Middle frontal gyrus (tissue), 1 donor: ENCODE measurements at regions not wholly inside any gene's neighbourhood (a gene's known extent, or its start where the extent isn't known, plus 50 kb on each side); places are given as distances from the start of the nearest gene placed in this dataset.
"Not testable (repeated sequence)": the region's sequence is repeated elsewhere in the genome, so short reads cannot be mapped to it uniquely, and the experiment has no call there.

Experiments used
- DNase-seq: peaks from one replicate; pipeline ENCODE4 v3.0.0-alpha.2; 2015; ENCODE audit warnings: low spot score; ENCODE audit errors: extremely low spot score

DNA sequence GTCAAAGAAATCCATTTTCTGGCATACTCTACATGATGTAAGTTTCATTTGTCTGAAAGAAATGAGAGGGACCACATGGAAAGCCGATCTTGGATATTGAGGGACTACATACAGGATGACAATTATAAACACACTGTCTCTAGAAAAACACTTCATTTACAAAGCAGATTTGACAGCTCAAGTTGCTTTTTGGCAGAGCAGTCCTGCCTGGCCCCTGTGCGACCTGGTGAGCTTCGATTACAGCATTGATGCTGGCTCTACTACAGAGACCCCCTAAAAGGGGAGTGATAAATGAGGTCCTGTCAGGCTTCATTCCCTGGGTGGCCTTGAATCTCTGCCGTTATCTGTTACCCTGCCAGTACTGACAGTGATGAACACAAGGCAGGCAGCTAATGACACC lies 215.2 kb upstream of the NOCT start:
- DNase-seq, result no peak

GRCh38 chr4:138798404-138798803 lies 217.2 kb upstream of the NOCT start:
- no peak for DNase-seq

GRCh38 chr4:138797646-138798045 lies 217.9 kb upstream of the NOCT start:
- no peak for DNase-seq

DNA sequence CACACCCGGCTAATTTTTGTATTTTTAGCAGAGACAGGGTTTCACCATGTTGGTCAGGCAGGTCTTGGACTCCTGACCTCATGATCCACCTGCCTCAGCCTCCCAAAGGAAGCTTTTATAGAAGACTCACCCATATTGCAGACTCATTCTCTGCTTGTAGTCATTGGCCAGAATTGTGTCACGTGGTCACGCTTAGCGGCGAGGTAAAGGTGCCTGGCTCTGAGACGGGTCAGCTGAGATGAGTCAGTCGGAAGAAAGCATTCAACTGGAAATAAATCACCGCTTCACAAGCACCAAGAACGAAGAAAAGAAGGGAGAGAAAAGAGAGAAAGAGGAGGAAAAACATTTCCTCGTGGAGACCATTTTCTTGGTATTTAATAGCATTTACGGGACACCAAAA lies 218.8 kb upstream of the NOCT start:
- DNase-seq, result no peak

DNA sequence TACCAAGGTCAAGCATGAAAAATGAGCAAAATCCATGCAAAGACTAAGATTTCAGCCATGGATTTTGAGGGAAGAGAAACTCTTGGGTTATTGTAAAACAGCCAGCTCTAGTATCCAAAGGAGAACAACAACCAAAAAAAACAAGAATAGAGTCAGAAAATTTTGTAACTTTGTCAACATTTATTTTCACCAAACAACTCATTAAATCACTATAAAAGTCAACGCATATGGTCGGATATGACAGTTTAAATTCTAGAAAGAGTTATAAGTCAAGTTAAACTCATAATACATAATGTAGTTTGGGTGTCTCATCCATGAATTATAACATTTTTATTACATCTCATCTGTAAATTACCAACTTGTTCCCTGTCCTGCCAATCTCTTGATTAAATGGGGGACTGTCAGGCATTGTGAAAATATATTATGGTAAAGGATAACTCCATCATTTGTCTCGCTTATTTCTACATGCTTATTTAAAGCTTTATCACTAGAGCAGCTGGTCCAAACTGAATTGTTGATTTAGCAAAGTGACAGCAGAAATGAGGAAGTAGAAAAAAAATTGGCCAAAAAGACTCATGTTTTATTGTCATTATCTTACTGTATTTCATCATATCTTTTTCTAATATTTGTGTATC lies 224.8 kb upstream of the NOCT start:
- no peak for DNase-seq

GRCh38 chr4:138789796-138790195 lies 225.8 kb upstream of the NOCT start:
- DNase-seq, result no peak

DNA sequence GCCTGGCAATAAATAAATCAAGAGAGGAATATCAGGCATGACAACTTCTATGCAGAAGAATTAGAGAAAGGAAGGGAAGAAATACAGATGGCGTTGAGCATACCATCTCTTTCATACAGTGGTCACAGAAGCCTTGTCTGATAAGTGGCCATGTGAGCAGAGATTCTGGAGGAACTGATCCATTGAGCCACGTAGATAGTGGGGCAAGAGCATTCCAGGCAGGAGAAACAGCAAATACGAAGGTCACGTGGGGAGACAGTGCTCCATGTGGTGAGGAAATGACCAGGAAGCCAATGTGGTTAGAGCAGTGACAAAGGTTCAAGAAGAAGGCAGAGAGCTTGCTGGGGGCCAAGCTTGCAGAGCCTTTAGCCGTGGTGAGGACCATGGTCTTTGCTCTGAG lies 226.7 kb upstream of the NOCT start:
- DNase-seq, result no peak

GRCh38 chr4:138788267-138788790 lies 227.3 kb upstream of the NOCT start:
- DNase-seq, result no peak

DNA sequence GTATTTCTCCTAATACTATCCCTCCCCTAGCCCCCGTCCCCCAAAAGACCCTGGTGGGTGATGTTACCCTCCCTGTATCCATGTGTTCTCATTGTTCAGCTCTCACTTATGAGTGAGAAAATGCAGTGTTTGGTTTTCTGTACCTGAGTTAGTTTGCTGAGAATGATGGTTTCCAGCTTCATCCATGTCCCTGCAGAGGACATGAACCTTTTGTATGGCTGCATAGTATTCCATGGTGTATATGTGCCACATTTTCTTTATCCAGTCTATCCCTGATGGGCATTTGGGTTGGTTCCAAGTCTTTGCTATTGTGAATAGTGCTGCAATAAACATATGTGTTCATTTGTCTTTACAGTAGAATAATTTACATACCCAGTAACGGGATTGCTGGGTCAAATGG lies 235.8 kb upstream of the NOCT start:
- DNase-seq, result not testable (repeated sequence)

DNA sequence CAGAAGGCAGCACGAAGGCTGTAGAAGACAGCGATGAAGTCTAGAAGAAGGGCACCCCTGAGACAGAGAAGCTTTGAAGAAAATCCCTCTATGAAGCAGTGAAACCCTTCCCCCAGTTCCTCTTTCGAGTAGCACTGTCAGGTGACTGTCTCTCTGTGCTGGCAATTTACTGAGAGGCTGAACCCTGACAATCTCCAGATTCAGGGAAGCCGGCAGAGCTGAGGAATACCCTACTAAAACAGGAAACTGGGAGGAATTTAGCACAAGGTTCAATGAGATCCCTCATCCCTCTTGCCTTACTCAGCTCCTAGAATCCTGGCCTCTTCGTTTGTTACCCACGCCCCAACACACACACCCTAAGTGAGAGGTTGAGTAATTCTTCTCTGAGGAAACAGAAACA lies 239.7 kb upstream of the NOCT start:
- DNase-seq, result no peak

- DNase-seq, result no peak
These were observed 240.1 kb upstream of the NOCT start for GRCh38 chr4:138775489-138775888.

DNA sequence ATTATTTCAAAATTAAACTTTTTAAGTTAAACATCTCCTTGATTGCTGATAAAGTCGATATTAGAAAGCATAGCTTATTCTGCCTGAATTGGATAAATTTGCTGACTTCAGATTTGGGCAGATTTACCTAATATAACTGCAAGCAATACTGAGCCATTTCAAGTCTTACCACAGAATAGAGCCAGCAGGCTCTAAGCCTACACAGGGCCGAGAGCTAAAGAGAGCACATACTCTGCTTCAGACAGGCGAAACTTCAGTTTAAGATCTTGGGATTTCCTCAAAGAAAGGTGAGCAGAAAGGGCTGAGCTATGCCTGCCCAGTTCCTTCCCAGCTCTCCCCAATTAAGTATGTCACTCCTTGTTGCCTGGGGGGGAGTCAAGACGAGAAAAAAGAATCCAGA lies 240.6 kb upstream of the NOCT start:
- DNase-seq, result no peak

- not testable (repeated sequence) for DNase-seq
These were observed 241.5 kb upstream of the NOCT start for GRCh38 chr4:138774125-138774524.

DNA sequence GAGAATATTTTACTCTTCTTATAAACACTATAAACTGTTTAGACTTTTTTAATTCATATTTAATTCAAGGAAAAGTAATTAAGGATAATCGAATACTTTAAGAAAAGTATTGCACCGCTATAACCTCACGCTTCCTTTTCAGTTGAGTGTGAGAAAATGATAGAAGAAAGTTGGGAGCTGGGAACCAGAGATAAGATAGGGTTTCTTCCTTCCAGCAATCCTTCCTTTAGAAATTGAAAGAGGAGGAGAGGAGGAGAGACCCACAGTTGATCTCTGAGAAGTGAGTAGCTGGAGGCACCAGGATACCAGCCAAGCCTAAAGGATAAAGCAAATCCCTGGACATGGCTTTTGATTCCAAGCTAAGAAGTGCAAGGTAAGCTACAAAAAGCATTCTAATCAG lies 242.3 kb upstream of the NOCT start:
- no peak for DNase-seq

DNA sequence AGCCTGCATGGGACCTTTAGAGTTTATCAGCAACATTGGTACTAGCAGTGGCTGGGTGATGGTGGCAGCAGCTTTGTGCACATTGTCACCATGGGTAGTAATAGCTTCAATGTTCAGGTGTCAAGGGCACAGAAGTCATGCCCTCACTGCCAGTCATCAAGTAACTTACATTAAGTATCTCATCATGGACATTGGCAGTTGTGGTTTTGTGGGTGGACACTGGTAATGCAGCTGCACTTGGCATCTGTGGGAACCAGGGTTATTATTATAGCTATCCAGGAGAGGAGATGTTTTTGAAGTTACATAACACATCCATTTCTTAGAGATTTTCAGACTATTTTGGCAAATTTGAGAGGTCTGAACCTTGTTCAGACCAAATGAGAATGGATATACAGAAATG lies 243.2 kb upstream of the NOCT start:
- DNase-seq, result no peak

DNA sequence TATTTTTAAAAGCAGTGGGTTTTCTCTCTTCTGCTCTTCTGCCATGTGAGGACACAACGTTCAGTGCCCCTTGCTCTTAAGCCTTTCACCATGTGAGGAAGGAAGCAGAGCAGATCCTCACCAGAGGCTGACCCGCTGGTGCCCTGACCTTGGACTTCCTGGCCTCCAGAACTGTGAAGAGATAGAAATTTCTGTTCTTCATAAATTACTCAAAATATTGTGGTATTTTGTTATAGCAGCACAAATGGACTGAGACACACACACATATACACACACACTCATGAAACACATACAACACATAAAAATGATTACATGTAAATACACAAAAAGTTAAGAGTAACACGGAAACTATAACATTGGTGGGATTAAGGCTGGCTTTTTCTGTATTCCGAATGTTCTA lies 244.8 kb upstream of the NOCT start:
- no peak for DNase-seq

GRCh38 chr4:138766332-138766731 lies 249.2 kb upstream of the NOCT start:
- no peak for DNase-seq

DNA sequence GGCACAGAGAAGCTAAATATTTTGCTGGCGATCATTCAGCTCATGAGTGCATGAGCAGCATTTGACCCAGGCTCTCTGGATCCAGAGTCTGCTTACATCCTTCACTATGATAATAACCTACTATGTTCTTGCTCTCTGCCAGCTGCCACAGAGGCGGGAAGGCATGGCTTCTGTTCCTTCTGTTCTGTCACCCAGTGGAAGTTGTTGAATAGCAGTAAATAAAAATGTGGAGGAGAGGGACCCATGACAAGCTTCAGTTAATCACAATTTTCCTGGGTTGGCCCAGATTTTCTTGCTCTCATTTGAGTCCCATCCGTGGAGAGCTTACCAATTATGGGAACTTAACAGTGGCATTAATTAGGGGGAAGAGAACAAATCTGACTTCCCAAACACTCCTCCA lies 250.1 kb upstream of the NOCT start:
- DNase-seq, result no peak

DNA sequence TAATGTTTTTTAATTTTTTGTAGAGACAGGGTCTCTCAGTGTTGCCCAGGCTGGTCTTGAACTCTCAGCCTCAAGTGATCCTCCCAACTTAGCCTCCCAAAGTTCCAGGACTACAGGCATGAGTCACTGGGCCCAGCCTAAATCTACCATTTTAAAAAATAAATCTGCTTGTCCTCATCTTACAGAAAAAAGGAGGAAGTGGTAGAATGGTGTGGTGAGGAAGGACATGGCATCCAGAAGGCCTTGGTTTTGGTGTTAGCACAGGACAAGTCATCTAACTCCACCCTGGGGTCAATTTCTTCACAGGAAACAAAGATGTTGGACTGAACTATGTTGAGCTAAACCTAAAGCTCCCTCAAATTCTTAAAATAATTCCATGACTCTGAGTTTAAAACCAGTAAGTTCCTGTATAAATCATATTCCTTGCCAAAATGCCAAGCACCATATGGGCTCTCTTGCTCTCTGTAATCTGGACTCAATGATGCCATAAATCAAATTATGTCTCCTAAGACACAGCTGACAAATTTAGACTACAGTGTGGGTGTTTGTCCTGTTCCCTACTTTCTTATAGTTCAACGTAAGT lies 253.9 kb upstream of the NOCT start:
- DNase-seq, result no peak

GRCh38 chr4:138759554-138759902 lies 256.1 kb upstream of the NOCT start:
- DNase-seq, result no peak

DNA sequence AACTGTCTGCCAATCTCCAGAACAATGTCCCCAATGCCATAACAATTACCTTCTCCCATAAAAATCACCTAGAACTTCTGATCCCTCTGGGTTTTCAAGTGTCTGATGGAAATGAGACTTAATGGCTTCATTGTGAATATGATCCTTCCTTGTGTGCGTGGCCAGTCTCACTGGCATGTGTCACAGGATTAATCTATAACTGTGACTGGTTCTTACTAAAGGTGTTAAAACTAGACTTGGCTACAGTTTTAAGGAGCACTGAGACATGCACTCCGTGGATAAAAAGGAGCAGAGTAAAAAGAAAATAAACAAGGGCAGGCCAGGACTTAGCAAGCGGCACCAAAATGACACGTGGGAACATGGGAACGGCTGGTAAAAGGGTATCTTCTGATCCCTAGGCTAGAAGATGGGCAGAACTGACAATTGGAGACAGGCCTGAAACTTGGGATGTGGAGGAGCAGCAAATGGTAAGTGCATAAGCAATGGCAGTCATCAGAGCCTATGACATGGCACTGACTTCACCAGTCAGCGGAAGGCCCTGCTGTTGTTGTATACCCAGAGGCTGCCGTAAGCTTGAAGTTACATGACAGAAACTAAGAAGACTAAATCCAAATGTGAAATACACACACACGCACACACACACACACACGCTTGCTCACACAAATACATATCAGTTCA lies 256.6 kb upstream of the NOCT start:
- DNase-seq, result no peak

GRCh38 chr4:138758196-138758595 lies 257.4 kb upstream of the NOCT start:
- DNase-seq, result no peak

GRCh38 chr4:138757432-138757831 lies 258.1 kb upstream of the NOCT start:
- DNase-seq, result no peak
